Fibroblast of lung (primary cell): ENCODE measurements at regions not wholly inside any gene's neighbourhood (a gene's known extent, or its start where the extent isn't known, plus 50 kb on each side); places are given as distances from the start of the nearest gene placed in this dataset.

Experiments
- CTCF ChIP-seq, 2 donors: IDR thresholded peaks in 1 of 2; conservative IDR thresholded peaks in 1 of 2; 1 replicate in 1 of 2; 2 replicates in 1 of 2; pipeline ENCODE4 v1.5.1; 2011 to 2012; ENCODE audit warnings: low read length in 2 of 2, control low read depth in 1 of 2, inconsistent platforms in 1 of 2, low read depth in 1 of 2, mild to moderate bottlenecking in 1 of 2
- EZH2 ChIP-seq: IDR thresholded peaks from 2 replicates; pipeline ENCODE4 v1.5.1; 2012; ENCODE audit warnings: low read length, control low read depth, mild to moderate bottlenecking; ENCODE audit errors: missing control alignments

GRCh38 chr14:89013098-89013504 is 188.7 kb downstream of the TTC8 start:
- TF ChIP-seq CTCF (conservative IDR thresholded peaks at IDR 0.05 in 1 of 2, IDR thresholded peaks at IDR 0.05 in 1 of 2; ENCODE audit: low read depth in 1 of 2, low read length in 2 of 2) (peak; percentile 18 to 48), EZH2 (no peak)
